IPS DF 19.7 (cell line): ENCODE measurements at regions not wholly inside any gene's neighbourhood (a gene's known extent, or its start where the extent isn't known, plus 50 kb on each side); places are given as distances from the start of the nearest gene placed in this dataset.

Experiments
- DNase-seq: peaks from one replicate; pipeline ENCODE4 v3.0.0-alpha.2; 2013; ENCODE audit warnings: low read depth, low spot score

- DNase-seq = no peak
Measured at GRCh38 chr2:9772035-9772998, 71.0 kb upstream of the TAF1B start.

GRCh38 chr2:9772999-9773902 lies 70.0 kb upstream of the TAF1B start:
- no peak for DNase-seq

- DNase-seq = no peak
Measured at GRCh38 chr2:9773903-9774239, 69.4 kb upstream of the TAF1B start.

- DNase-seq = no peak
Measured at GRCh38 chr2:9774266-9774665, 69.0 kb upstream of the TAF1B start.

GRCh38 chr2:9775351-9775750 lies 67.9 kb upstream of the TAF1B start:
- DNase-seq = no peak

- DNase-seq = no peak
Measured at GRCh38 chr2:9775999-9776712, 67.1 kb upstream of the TAF1B start.

GRCh38 chr2:9777081-9777480 lies 66.2 kb upstream of the TAF1B start:
- no peak for DNase-seq

GRCh38 chr2:9778012-9778411 lies 65.3 kb upstream of the TAF1B start:
- no peak for DNase-seq

- no peak for DNase-seq
Measured at GRCh38 chr2:9778471-9779316, 64.6 kb upstream of the TAF1B start.

GRCh38 chr2:9779596-9780264 lies 63.5 kb upstream of the TAF1B start:
- DNase-seq = no peak

- DNase-seq = no peak
Measured at GRCh38 chr2:9780368-9781130, 62.7 kb upstream of the TAF1B start.

- DNase-seq = no peak
Measured at GRCh38 chr2:9781252-9781651, 62.0 kb upstream of the TAF1B start.

- no peak for DNase-seq
Measured at GRCh38 chr2:9782197-9782719, 61.0 kb upstream of the TAF1B start.

GRCh38 chr2:9789371-9789770 lies 53.9 kb upstream of the TAF1B start:
- DNase-seq = no peak

GRCh38 chr2:9790702-9791225 lies 52.5 kb upstream of the TAF1B start:
- no peak for DNase-seq

GRCh38 chr2:9791711-9792110 lies 51.6 kb upstream of the TAF1B start:
- DNase-seq = no peak

- DNase-seq = no peak
Measured at GRCh38 chr2:9793156-9793917, 49.9 kb upstream of the TAF1B start.
